Keratinocyte (primary cell): ENCODE measurements at regions not wholly inside any gene's neighbourhood (a gene's known extent, or its start where the extent isn't known, plus 50 kb on each side); places are given as distances from the start of the nearest gene placed in this dataset.

Experiments
- DNase-seq: peaks from one replicate; pipeline ENCODE4 v3.0.0-alpha.2; 2011; ENCODE audit warnings: low read depth, missing footprints, low spot score
- FAIRE-seq: peaks from 2 replicates; lab custom pipeline; 2011; peaks lifted over from hg19 to GRCh38; lab: Jason Lieb, UNC
- H2AFZ ChIP-seq: 2 replicates; pipeline ENCODE4 v1.6.0; 2012; ENCODE audit warnings: low read length, control low read depth, inconsistent platforms; ENCODE audit not compliant: control insufficient read depth
- H3K27ac ChIP-seq: 2 replicates; pipeline ENCODE4 v1.5.1; 2011; ENCODE audit warnings: low read length; ENCODE audit not compliant: control insufficient read depth, insufficient read depth
- H3K27me3 ChIP-seq: 3 replicates; pipeline ENCODE4 v1.6.0; 2011; ENCODE audit warnings: low read length; ENCODE audit not compliant: control insufficient read depth, insufficient read depth; ENCODE audit errors: extremely low read depth
- H3K36me3 ChIP-seq, 2 experiments: 2 replicates in 1 of 2; 3 replicates in 1 of 2; pipeline ENCODE4 v1.5.1; 2011; ENCODE audit warnings: low read length in 2 of 2, mild to moderate bottlenecking in 1 of 2; ENCODE audit not compliant: control insufficient read depth in 2 of 2, insufficient read depth in 2 of 2; ENCODE audit errors: extremely low read depth in 1 of 2
- H3K4me1 ChIP-seq: 3 replicates; pipeline ENCODE4 v1.5.1; 2011; ENCODE audit warnings: low read length; ENCODE audit not compliant: control insufficient read depth, insufficient read depth; ENCODE audit errors: extremely low read depth
- H3K4me2 ChIP-seq: 3 replicates; pipeline ENCODE4 v1.6.0; 2011; ENCODE audit warnings: low read depth, low read length; ENCODE audit not compliant: control insufficient read depth, insufficient read depth; ENCODE audit errors: extremely low read depth
- H3K4me3 ChIP-seq, 3 experiments: fragments of 200-600 bp in 1 of 3; sonication (generic) in 1 of 3; 2 replicates in 2 of 3; 3 replicates in 1 of 3; pipeline ENCODE4 v1.5.1; 2011 to 2016; ENCODE audit warnings: low read length in 3 of 3, mild to moderate bottlenecking in 3 of 3, control low read depth in 2 of 3, inconsistent platforms in 1 of 3, low read depth in 1 of 3, mixed read lengths in 1 of 3, mixed run types in 1 of 3, moderate library complexity in 1 of 3; ENCODE audit not compliant: control insufficient read depth in 2 of 3, insufficient read depth in 2 of 3; ENCODE audit errors: extremely low read depth in 1 of 3
- H3K79me2 ChIP-seq: 2 replicates; pipeline ENCODE4 v1.6.0; 2012; ENCODE audit warnings: low read length; ENCODE audit not compliant: control insufficient read depth, insufficient read depth
- H3K9ac ChIP-seq: 3 replicates; pipeline ENCODE4 v1.6.0; 2011; ENCODE audit warnings: low read length; ENCODE audit not compliant: control insufficient read depth, insufficient read depth; ENCODE audit errors: extremely low read depth
- H3K9me1 ChIP-seq: 3 replicates; pipeline ENCODE4 v1.6.0; 2011; ENCODE audit warnings: low read length; ENCODE audit not compliant: control insufficient read depth, insufficient read depth; ENCODE audit errors: extremely low read depth
- H3K9me3 ChIP-seq: 2 replicates; pipeline ENCODE4 v1.5.1; 2012; ENCODE audit warnings: low read depth, low read length; ENCODE audit not compliant: control insufficient read depth
- H4K20me1 ChIP-seq: 3 replicates; pipeline ENCODE4 v1.6.0; 2011; ENCODE audit warnings: low read length; ENCODE audit not compliant: control insufficient read depth, insufficient read depth; ENCODE audit errors: extremely low read depth
- CTCF ChIP-seq, 3 experiments: IDR thresholded peaks in 1 of 3; conservative IDR thresholded peaks in 1 of 3; optimal IDR thresholded peaks in 1 of 3; 2 replicates in 2 of 3; 3 replicates in 1 of 3; pipeline versions ENCODE3 to v1.5.1; 2011; ENCODE audit warnings: low read length in 3 of 3, mild to moderate bottlenecking in 3 of 3, moderate library complexity in 2 of 3, control low read depth in 1 of 3, inconsistent platforms in 1 of 3; ENCODE audit not compliant: insufficient read depth in 2 of 3; ENCODE audit errors: extremely low read depth in 1 of 3
- EZH2 ChIP-seq: IDR thresholded peaks from one replicate; pipeline ENCODE4 v1.6.1; 2012; ENCODE audit warnings: inconsistent platforms, mild to moderate bottlenecking, low read length, moderate library complexity
- dilution Hi-C: fragments of 300-500 bp; cut with MboI; formaldehyde crosslinking; loops from one replicate; pipeline ENCODE4 v1.7.0; 2020; ENCODE audit warnings: low sequenced_read_pairs; ENCODE audit not compliant: extremely low pct_ligation_motif_present

- Histone ChIP-seq H3K36me3 (no peaks in the 10 kb centered on the region), H3K27ac (no peak overlapping the region), H3K4me3 (no peak overlapping the region), H3K4me1 (no peaks in the 10 kb centered on the region), H4K20me1 (no peaks in the 10 kb centered on the region), H3K9me3 (no peaks in the 10 kb centered on the region), H3K9ac (no peak overlapping the region), H2AFZ (no peak overlapping the region), H3K9me1 (no peaks in the 10 kb centered on the region), H3K27me3 (no peaks in the 10 kb centered on the region), H3K4me2 (no peak overlapping the region), H3K79me2 (no peaks in the 10 kb centered on the region)
- DNase-seq: no peak
- dilution Hi-C loops: no loop called here
- FAIRE-seq: no peak
- TF ChIP-seq CTCF (optimal IDR thresholded peaks at IDR 0.05 in 1 of 3, IDR thresholded peaks at IDR 0.05 in 1 of 3, conservative IDR thresholded peaks at IDR 0.05 in 1 of 3; ENCODE audit: extremely low read depth in 1 of 3, insufficient read depth in 2 of 3, low read length in 3 of 3) (no peak), EZH2 (no peak)
Measured at GRCh38 chr4:140213116-140213515, 59.1 kb upstream of the MAML3 start.

GRCh38 chr4:140212646-140213045 lies 58.7 kb upstream of the MAML3 start:
- Histone ChIP-seq H3K4me3 (no peak overlapping the region), H3K9ac (no peak overlapping the region), H3K4me2 (no peak overlapping the region), H3K27ac (no peak overlapping the region), H3K27me3 (no peaks in the 10 kb centered on the region), H4K20me1 (no peaks in the 10 kb centered on the region), H3K4me1 (no peaks in the 10 kb centered on the region), H3K79me2 (no peaks in the 10 kb centered on the region), H2AFZ (no peak overlapping the region), H3K36me3 (no peaks in the 10 kb centered on the region), H3K9me3 (no peaks in the 10 kb centered on the region), H3K9me1 (no peaks in the 10 kb centered on the region)
- FAIRE-seq (no peak), DNase-seq (no peak)
- TF ChIP-seq CTCF (optimal IDR thresholded peaks at IDR 0.05 in 1 of 3, IDR thresholded peaks at IDR 0.05 in 1 of 3, conservative IDR thresholded peaks at IDR 0.05 in 1 of 3; ENCODE audit: extremely low read depth in 1 of 3, insufficient read depth in 2 of 3, low read length in 3 of 3): no peak
- dilution Hi-C loops: no loop called here
